GM12865 (cell line): ENCODE measurements at regions not wholly inside any gene's neighbourhood (a gene's known extent, or its start where the extent isn't known, plus 50 kb on each side); places are given as distances from the start of the nearest gene placed in this dataset.
"Not testable (repeated sequence)": the region's sequence is repeated elsewhere in the genome, so short reads cannot be mapped to it uniquely, and the experiment has no call there.

Experiments used
- DNase-seq: peaks from one replicate; pipeline ENCODE4 v3.0.0; 2010; ENCODE audit warnings: low read depth
- H3K4me3 ChIP-seq: 2 replicates; pipeline ENCODE4 v1.5.1; 2011; ENCODE audit warnings: mild to moderate bottlenecking, low read depth, low read length, control low read depth
- TF ChIP-seq, protein P1 (sequence below): IDR thresholded peaks from 2 replicates; pipeline ENCODE4 v1.5.1; 2011; ENCODE audit warnings: low read length, control low read depth, low read depth, inconsistent platforms; ENCODE audit not compliant: insufficient read depth; ENCODE audit errors: missing control alignments

DNA sequence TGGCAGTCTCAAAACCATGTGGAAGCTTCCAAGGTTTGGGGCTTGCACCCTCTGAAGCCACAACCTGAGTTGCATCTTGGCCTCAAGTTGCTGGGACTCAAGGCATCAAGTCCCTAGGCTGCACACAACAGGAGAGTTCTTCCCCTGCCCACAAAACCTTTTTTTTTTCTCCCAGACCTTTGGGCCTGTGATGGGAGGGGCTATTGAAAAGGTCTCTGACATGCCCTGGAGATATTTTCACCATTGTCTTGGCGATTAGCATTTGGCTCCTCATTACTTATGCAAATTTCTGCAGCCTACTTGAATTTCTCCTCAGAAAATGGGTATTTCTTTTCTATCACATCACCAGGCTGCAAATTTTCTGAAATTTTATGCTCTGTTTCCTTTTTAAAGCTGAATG is 349.5 kb upstream of the EDA2R start:
- DNase-seq: no peak
- no peak overlapping the region for H3K4me3 ChIP-seq
- TF ChIP-seq, protein P1, sequence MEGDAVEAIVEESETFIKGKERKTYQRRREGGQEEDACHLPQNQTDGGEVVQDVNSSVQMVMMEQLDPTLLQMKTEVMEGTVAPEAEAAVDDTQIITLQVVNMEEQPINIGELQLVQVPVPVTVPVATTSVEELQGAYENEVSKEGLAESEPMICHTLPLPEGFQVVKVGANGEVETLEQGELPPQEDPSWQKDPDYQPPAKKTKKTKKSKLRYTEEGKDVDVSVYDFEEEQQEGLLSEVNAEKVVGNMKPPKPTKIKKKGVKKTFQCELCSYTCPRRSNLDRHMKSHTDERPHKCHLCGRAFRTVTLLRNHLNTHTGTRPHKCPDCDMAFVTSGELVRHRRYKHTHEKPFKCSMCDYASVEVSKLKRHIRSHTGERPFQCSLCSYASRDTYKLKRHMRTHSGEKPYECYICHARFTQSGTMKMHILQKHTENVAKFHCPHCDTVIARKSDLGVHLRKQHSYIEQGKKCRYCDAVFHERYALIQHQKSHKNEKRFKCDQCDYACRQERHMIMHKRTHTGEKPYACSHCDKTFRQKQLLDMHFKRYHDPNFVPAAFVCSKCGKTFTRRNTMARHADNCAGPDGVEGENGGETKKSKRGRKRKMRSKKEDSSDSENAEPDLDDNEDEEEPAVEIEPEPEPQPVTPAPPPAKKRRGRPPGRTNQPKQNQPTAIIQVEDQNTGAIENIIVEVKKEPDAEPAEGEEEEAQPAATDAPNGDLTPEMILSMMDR: no peak

DNA sequence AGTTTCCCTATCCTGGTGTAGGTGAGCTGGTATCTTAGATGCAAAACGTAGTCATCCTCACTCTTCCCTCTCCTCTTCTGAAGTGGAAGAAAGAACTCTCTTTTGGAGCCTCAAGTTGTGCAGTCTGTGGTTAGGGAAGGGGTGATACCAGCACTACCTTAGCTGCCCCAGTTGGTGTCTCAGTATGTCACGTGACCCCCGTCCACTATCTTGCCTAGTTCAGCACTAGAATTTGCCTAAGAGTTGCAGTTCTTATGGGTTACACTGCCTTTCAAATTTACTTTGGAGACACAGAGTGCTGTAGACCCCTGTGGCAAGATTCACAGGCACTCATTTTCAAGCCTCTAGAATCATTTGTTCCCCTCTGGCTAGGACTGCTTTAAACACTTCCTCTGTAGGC is 322.8 kb upstream of the EDA2R start:
- H3K4me3 ChIP-seq: no peak overlapping the region
- no peak for DNase-seq
- TF ChIP-seq, protein P1: no peak

GRCh38 chrX:66931713-66932112 is 292.8 kb upstream of the EDA2R start:
- TF ChIP-seq, protein P1: no peak
- no peak overlapping the region for H3K4me3 ChIP-seq

DNA sequence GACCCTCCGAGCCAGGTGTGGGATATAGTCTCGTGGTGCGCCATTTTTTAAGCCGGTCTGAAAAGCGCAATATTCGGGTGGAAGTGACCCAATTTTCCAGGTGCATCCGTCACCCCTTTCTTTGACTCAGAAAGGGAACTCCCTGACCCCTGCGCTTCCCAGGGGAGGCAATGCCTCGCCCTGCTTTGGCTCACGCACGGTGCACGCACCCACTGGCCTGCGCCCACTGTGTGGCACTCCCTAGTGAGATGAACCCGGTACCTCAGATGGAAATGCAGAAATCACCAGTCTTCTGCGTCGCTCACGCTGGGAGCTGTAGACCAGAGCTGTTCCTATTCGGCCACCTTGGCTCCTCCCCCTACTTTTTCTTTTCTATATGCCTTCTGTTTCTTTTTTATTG is 291.6 kb upstream of the EDA2R start:
- H3K4me3 ChIP-seq, DNase-seq: not testable (repeated sequence)

More at GRCh38 chrX:66931713-66932112, 292.8 kb upstream of the EDA2R start:
- DNase-seq: no peak

GRCh38 chrX:66920296-66920695 is 281.4 kb upstream of the EDA2R start:
- TF ChIP-seq, protein P1: no peak

DNA sequence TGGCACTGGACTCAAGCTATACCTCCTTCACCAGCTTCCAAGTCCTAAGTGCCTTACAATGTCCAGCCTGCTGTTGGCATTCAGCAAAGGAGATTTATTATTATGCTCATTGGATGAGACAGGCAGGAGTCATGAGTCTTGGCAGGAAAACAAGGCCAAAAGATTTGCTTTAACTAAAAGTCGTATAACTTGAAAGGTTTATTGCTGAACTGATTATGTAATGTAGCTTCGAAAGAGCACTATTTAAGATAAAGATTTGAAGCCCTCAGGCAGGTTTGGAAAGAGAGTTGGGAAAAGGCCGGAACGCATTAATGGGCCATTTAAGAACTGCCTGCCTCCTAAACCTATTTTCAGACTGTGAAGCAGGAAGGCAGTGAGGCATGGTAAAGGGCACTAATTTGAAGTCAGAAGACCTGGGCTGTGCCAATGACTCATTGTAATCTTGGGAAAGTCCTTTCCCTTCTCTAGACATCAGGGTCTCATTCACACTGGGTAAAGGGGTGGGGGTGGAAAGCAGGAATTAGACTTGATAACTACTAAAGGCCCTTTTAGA is 280.5 kb upstream of the EDA2R start:
- TF ChIP-seq, protein P1: no peak
- no peak for DNase-seq
- H3K4me3 ChIP-seq: no peak overlapping the region

More at GRCh38 chrX:66920296-66920695, 281.4 kb upstream of the EDA2R start:
- DNase-seq: no peak
- H3K4me3 ChIP-seq: no peak overlapping the region

- no peak overlapping the region for H3K4me3 ChIP-seq
- TF ChIP-seq, protein P1: no peak
- DNase-seq: no peak
Observed at GRCh38 chrX:66918511-66918910, 279.6 kb upstream of the EDA2R start.
